HEK293 (cell line): ENCODE measurements at regions not wholly inside any gene's neighbourhood (a gene's known extent, or its start where the extent isn't known, plus 50 kb on each side); places are given as distances from the start of the nearest gene placed in this dataset.

ENCODE experiments used
- CTCF ChIA-PET: fragments of 350-600 bp; formaldehyde crosslinking; extraction: SDS; loops from one replicate; lab custom pipeline; 2021; ENCODE audit warnings: antibody characterized with exemption; lab: Yijun Ruan, JAX
- POLR2A ChIA-PET: fragments of 300-600 bp; formaldehyde crosslinking; extraction: SDS; loops from one replicate; lab custom pipeline; 2020; ENCODE audit warnings: antibody characterized with exemption, inconsistent platforms; lab: Yijun Ruan, JAX
- H3K27ac ChIP-seq: fragments of 200-500 bp; sonication (Bioruptor generic); 2 replicates; pipeline ENCODE4 v1.5.1; 2014; ENCODE audit warnings: low read depth, low read length, control low read depth, inconsistent platforms; ENCODE audit errors: extremely low read depth
- H3K36me3 ChIP-seq, 2 experiments: fragments of 200-500 bp in 1 of 2; sonication (Bioruptor generic) in 1 of 2; 1 replicate in 1 of 2; 2 replicates in 1 of 2; pipeline ENCODE4 v1.5.1; 2014 to 2017; ENCODE audit warnings: inconsistent platforms in 2 of 2, low read length in 2 of 2; ENCODE audit not compliant: control insufficient read depth in 2 of 2, insufficient read depth in 1 of 2
- H3K4me1 ChIP-seq: fragments of 200-500 bp; sonication (Bioruptor generic); 2 replicates; pipeline ENCODE4 v1.5.1; 2014; ENCODE audit warnings: mild to moderate bottlenecking, low read length, inconsistent platforms; ENCODE audit not compliant: control insufficient read depth, insufficient read depth
- H3K4me3 ChIP-seq: 2 replicates; pipeline ENCODE4 v1.5.1; 2011; ENCODE audit warnings: low read depth, mild to moderate bottlenecking, control low read depth, low read length, moderate library complexity
- H3K9me3 ChIP-seq: fragments of 200-500 bp; sonication (Bioruptor generic); 2 replicates; pipeline ENCODE4 v1.5.1; 2014; ENCODE audit warnings: low read depth, low read length, inconsistent platforms; ENCODE audit not compliant: control insufficient read depth, insufficient read depth
- PRDM1 ChIP-seq: fragments of 450-650 bp; formaldehyde crosslinking; IDR thresholded peaks from 2 replicates; pipeline ENCODE4; 2016; ENCODE audit warnings: missing biosample characterization, missing genetic modification characterization
- TCF7L2 ChIP-seq: IDR thresholded peaks from 2 replicates; pipeline ENCODE4 v1.6.1; 2011; ENCODE audit warnings: low read depth, mild to moderate bottlenecking, inconsistent platforms, low read length, moderate library complexity, borderline replicate concordance
- TRIM28 ChIP-seq: IDR thresholded peaks from 2 replicates; pipeline ENCODE4 v1.6.1; 2011; ENCODE audit warnings: low read length, control low read depth, borderline replicate concordance
- YY1 ChIP-seq: fragments of 450-650 bp; formaldehyde crosslinking; IDR thresholded peaks from 2 replicates; pipeline ENCODE4 v1.5.1; 2018; ENCODE audit warnings: missing biosample characterization, missing genetic modification characterization
- ZBTB20 ChIP-seq: fragments of 450-650 bp; formaldehyde crosslinking; IDR thresholded peaks from 2 replicates; pipeline ENCODE4 v1.5.1; 2016; ENCODE audit warnings: missing biosample characterization, missing genetic modification characterization
- ZBTB48 ChIP-seq: fragments of 450-650 bp; formaldehyde crosslinking; IDR thresholded peaks from 2 replicates; pipeline ENCODE4 v1.5.1; 2016; ENCODE audit warnings: missing biosample characterization, missing genetic modification characterization
- ZBTB8A ChIP-seq: fragments of 450-650 bp; formaldehyde crosslinking; IDR thresholded peaks from 2 replicates; pipeline ENCODE4 v1.5.1; 2016; ENCODE audit warnings: missing biosample characterization, missing genetic modification characterization
- ZFHX2 ChIP-seq: fragments of 450-650 bp; formaldehyde crosslinking; conservative IDR thresholded peaks from 2 replicates; pipeline ENCODE4 v1.5.1; 2016; ENCODE audit warnings: missing biosample characterization, missing genetic modification characterization
- ZNF112 ChIP-seq: fragments of 450-650 bp; formaldehyde crosslinking; IDR thresholded peaks from 2 replicates; pipeline ENCODE4 v1.5.0; 2017; ENCODE audit warnings: missing biosample characterization, missing genetic modification characterization
- ZNF132 ChIP-seq: fragments of 450-650 bp; formaldehyde crosslinking; IDR thresholded peaks from 2 replicates; pipeline ENCODE4 v1.5.1; 2017; ENCODE audit warnings: missing biosample characterization, missing genetic modification characterization, borderline replicate concordance
- ZNF266 ChIP-seq: fragments of 450-650 bp; formaldehyde crosslinking; IDR thresholded peaks from 2 replicates; pipeline ENCODE4 v1.5.1; 2016; ENCODE audit warnings: missing biosample characterization, missing genetic modification characterization, low read depth
- ZNF302 ChIP-seq: fragments of 450-650 bp; formaldehyde crosslinking; IDR thresholded peaks from 2 replicates; pipeline ENCODE4 v1.5.1; 2016; ENCODE audit warnings: missing biosample characterization, missing genetic modification characterization, low read depth
- ZNF324 ChIP-seq: fragments of 450-650 bp; formaldehyde crosslinking; IDR thresholded peaks from 2 replicates; pipeline ENCODE4 v1.5.1; 2016; ENCODE audit warnings: missing biosample characterization, missing genetic modification characterization
- ZNF404 ChIP-seq: fragments of 450-650 bp; formaldehyde crosslinking; IDR thresholded peaks from 2 replicates; pipeline ENCODE4 v1.5.1; 2017; ENCODE audit warnings: missing biosample characterization, missing genetic modification characterization
- ZNF433 ChIP-seq: fragments of 450-650 bp; formaldehyde crosslinking; IDR thresholded peaks from 2 replicates; pipeline ENCODE4 v1.5.1; 2016; ENCODE audit warnings: missing biosample characterization, missing genetic modification characterization, low read depth
- ZNF510 ChIP-seq: fragments of 450-650 bp; formaldehyde crosslinking; IDR thresholded peaks from 2 replicates; pipeline ENCODE4 v1.5.1; 2018; ENCODE audit warnings: mild to moderate bottlenecking, missing genetic modification characterization, missing biosample characterization; ENCODE audit not compliant: insufficient replicate concordance
- ZNF549 ChIP-seq: fragments of 450-650 bp; IDR thresholded peaks from 2 replicates; pipeline ENCODE4 v1.5.1; 2018; ENCODE audit warnings: missing biosample characterization, missing genetic modification characterization, mild to moderate bottlenecking, inconsistent platforms, moderate library complexity
- ZNF596 ChIP-seq: fragments of 450-650 bp; IDR thresholded peaks from 2 replicates; pipeline ENCODE4 v1.5.0; 2018; ENCODE audit warnings: missing biosample characterization, mild to moderate bottlenecking, missing genetic modification characterization, moderate library complexity
- ZNF600 ChIP-seq: fragments of 450-650 bp; formaldehyde crosslinking; IDR thresholded peaks from 2 replicates; pipeline ENCODE4 v1.5.1; 2016; ENCODE audit warnings: missing biosample characterization, missing genetic modification characterization
- ZNF624 ChIP-seq: fragments of 450-650 bp; formaldehyde crosslinking; IDR thresholded peaks from 2 replicates; pipeline ENCODE4 v1.5.1; 2017; ENCODE audit warnings: missing biosample characterization, missing genetic modification characterization
- ZNF654 ChIP-seq: fragments of 450-650 bp; formaldehyde crosslinking; IDR thresholded peaks from 2 replicates; pipeline ENCODE4 v1.5.1; 2016; ENCODE audit warnings: low read depth, missing biosample characterization, missing genetic modification characterization
- ZNF664 ChIP-seq: fragments of 450-650 bp; formaldehyde crosslinking; IDR thresholded peaks from 2 replicates; pipeline ENCODE4 v1.5.1; 2016; ENCODE audit warnings: missing biosample characterization, missing genetic modification characterization
- ZNF670 ChIP-seq: fragments of 450-650 bp; formaldehyde crosslinking; IDR thresholded peaks from 2 replicates; pipeline ENCODE4 v1.5.1; 2016; ENCODE audit warnings: missing biosample characterization, missing genetic modification characterization, low read depth
- ZNF707 ChIP-seq: fragments of 450-650 bp; formaldehyde crosslinking; IDR thresholded peaks from 2 replicates; pipeline ENCODE4 v1.5.1; 2016; ENCODE audit warnings: missing biosample characterization, missing genetic modification characterization
- ZNF768 ChIP-seq: fragments of 450-650 bp; formaldehyde crosslinking; IDR thresholded peaks from 2 replicates; pipeline ENCODE4 v1.5.1; 2018; ENCODE audit warnings: missing biosample characterization, mild to moderate bottlenecking, missing genetic modification characterization
- TF ChIP-seq, protein P1 (sequence below): fragments of 450-650 bp; formaldehyde crosslinking; conservative IDR thresholded peaks from 2 replicates; pipeline ENCODE4 v1.5.1; 2016; ENCODE audit warnings: low read depth, missing biosample characterization, missing genetic modification characterization
- TF ChIP-seq, protein P2 (sequence below): fragments of 450-650 bp; formaldehyde crosslinking; IDR thresholded peaks from 2 replicates; pipeline ENCODE4 v1.5.1; 2016; ENCODE audit warnings: missing biosample characterization, missing genetic modification characterization

DNA sequence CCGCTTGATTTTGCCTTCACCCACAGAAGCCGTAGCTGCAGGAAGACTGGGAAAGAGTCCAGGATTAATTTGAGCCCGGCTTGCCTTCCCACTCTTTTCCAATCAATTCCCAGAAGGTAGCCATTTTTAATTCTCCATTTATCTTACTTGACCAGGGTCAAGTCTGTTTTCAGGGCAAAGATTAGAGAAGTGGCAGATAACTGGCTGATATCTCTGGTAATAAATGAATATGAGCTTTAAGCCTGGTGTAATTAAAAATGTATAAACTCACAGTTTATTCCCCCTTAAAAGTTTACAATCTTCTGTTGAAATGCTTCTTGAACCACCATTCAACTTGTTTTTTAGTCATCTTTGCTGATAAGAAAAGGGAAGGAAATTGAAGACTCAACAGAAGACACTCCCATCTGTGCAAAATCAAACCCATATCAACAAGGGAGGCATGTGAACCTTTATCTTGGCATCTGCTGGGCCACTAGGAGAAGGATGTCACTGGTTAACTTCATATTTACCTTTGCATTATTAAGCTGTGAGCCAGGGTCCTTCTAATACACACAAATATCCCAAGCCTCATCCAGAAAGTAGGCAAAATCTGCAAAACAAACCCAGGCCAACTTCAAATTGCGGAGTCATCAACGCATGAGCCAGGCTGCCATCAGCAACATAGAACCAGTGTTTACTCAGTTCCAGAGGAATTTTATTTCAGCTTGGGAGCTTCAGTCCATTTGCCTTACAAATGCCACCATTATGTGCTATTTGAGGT lies 314.6 kb upstream of the MAF start:
- Histone ChIP-seq H3K4me1 (no peaks in the 10 kb centered on the region), H3K27ac (no peak overlapping the region)
- ChIA-PET CTCF (no interaction called here), POLR2A (no interaction called here)
- no peak for TF ChIP-seq ZNF132 (tag by site-specific recombination)
- TF ChIP-seq TCF7L2 = no peak
- TF ChIP-seq ZNF596 (tag by site-specific recombination) = no peak
- TF ChIP-seq ZBTB8A (tag by site-specific recombination) = no peak
- no peak for TF ChIP-seq ZNF600 (tag by site-specific recombination)
- TF ChIP-seq PRDM1 = no peak
- TF ChIP-seq YY1 (tag by site-specific recombination) = no peak
- no peak for TF ChIP-seq ZNF624 (tag by site-specific recombination)
- TF ChIP-seq TRIM28 = no peak
- TF ChIP-seq, protein P1, sequence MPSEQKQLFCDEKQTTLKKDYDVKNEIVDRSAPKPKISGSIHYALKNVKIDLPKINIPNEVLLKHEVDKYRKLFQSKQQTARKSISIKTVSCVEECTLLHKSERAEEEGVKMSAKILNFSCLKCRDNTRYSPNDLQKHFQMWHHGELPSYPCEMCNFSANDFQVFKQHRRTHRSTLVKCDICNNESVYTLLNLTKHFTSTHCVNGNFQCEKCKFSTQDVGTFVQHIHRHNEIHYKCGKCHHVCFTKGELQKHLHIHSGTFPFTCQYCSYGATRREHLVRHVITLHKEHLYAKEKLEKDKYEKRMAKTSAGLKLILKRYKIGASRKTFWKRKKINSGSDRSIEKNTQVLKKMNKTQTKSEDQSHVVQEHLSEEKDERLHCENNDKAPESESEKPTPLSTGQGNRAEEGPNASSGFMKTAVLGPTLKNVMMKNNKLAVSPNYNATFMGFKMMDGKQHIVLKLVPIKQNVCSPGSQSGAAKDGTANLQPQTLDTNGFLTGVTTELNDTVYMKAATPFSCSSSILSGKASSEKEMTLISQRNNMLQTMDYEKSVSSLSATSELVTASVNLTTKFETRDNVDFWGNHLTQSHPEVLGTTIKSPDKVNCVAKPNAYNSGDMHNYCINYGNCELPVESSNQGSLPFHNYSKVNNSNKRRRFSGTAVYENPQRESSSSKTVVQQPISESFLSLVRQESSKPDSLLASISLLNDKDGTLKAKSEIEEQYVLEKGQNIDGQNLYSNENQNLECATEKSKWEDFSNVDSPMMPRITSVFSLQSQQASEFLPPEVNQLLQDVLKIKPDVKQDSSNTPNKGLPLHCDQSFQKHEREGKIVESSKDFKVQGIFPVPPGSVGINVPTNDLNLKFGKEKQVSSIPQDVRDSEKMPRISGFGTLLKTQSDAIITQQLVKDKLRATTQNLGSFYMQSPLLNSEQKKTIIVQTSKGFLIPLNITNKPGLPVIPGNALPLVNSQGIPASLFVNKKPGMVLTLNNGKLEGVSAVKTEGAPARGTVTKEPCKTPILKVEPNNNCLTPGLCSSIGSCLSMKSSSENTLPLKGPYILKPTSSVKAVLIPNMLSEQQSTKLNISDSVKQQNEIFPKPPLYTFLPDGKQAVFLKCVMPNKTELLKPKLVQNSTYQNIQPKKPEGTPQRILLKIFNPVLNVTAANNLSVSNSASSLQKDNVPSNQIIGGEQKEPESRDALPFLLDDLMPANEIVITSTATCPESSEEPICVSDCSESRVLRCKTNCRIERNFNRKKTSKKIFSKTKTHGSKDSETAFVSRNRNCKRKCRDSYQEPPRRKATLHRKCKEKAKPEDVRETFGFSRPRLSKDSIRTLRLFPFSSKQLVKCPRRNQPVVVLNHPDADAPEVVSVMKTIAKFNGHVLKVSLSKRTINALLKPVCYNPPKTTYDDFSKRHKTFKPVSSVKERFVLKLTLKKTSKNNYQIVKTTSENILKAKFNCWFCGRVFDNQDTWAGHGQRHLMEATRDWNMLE (tag by site-specific recombination) = no peak
- no peak for TF ChIP-seq ZNF670 (tag by site-specific recombination)
- no peak for TF ChIP-seq ZNF112 (tag by site-specific recombination)
- no peak for TF ChIP-seq ZNF654 (tag by site-specific recombination)
- no peak for TF ChIP-seq ZNF324
- TF ChIP-seq, all 188 proteins: peak for 0
- H3K4me3 ChIP-seq = no peak overlapping the region
- no peaks in the 10 kb centered on the region for H3K9me3 ChIP-seq
- no peaks in the 10 kb centered on the region for H3K36me3 ChIP-seq

GRCh38 chr16:79912592-79913310 lies 312.2 kb upstream of the MAF start:
- H3K27ac ChIP-seq = no peak overlapping the region
- no peaks in the 10 kb centered on the region for H3K4me1 ChIP-seq
- CTCF ChIA-PET = no interaction called here
- TF ChIP-seq ZNF549 (tag by site-specific recombination) (no peak), ZNF768 (tag by site-specific recombination) (peak; percentile 59; the same call in 1 of the 2 replicates), ZNF302 (tag by site-specific recombination) (no peak)
- H3K4me3 ChIP-seq = no peak overlapping the region
- H3K9me3 ChIP-seq = no peaks in the 10 kb centered on the region
- POLR2A ChIA-PET = no interaction called here
- no peaks in the 10 kb centered on the region for H3K36me3 ChIP-seq

- Histone ChIP-seq H3K9me3 (no peaks in the 10 kb centered on the region), H3K4me3 (no peak overlapping the region), H3K27ac (no peak overlapping the region), H3K36me3 (no peaks in the 10 kb centered on the region), H3K4me1 (no peaks in the 10 kb centered on the region)
- ChIA-PET CTCF (no interaction called here), POLR2A (no interaction called here)
- TF ChIP-seq ZBTB48 = no peak
- TF ChIP-seq ZFHX2 (tag by site-specific recombination) = no peak
- no peak for TF ChIP-seq ZNF404 (tag by site-specific recombination)
- no peak for TF ChIP-seq ZBTB20 (tag by site-specific recombination)
- no peak for TF ChIP-seq ZNF266 (tag by site-specific recombination)
- no peak for TF ChIP-seq ZNF664
- no peak for TF ChIP-seq ZNF510 (tag by site-specific recombination)
- no peak for TF ChIP-seq ZNF768 (tag by site-specific recombination)
- TF ChIP-seq ZNF707 = no peak
- TF ChIP-seq ZNF433 = no peak
- TF ChIP-seq, protein P2, sequence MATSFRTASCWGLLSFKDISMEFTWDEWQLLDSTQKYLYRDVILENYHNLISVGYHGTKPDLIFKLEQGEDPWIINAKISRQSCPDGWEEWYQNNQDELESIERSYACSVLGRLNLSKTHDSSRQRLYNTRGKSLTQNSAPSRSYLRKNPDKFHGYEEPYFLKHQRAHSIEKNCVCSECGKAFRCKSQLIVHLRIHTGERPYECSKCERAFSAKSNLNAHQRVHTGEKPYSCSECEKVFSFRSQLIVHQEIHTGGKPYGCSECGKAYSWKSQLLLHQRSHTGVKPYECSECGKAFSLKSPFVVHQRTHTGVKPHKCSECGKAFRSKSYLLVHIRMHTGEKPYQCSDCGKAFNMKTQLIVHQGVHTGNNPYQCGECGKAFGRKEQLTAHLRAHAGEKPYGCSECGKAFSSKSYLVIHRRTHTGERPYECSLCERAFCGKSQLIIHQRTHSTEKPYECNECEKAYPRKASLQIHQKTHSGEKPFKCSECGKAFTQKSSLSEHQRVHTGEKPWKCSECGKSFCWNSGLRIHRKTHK (tag by site-specific recombination) = no peak
These were observed 311.1 kb upstream of the MAF start for GRCh38 chr16:79911660-79912059.
